Kidney (tissue), 13 donors: ENCODE measurements at regions not wholly inside any gene's neighbourhood (a gene's known extent, or its start where the extent isn't known, plus 50 kb on each side); places are given as distances from the start of the nearest gene placed in this dataset.

Experiments used
- DNase-seq, 5 donors: peaks; one replicate each; pipeline ENCODE4 v3.0.0-alpha.2; 2013 to 2020
- FAIRE-seq: peaks from 2 replicates; lab custom pipeline; 2012; peaks lifted over from hg19 to GRCh38; lab: Jason Lieb, UNC
- H3K27ac ChIP-seq, 2 donors: one replicate each; pipeline ENCODE4 v1.7.0; 2013; ENCODE audit warnings: low read depth in 2 of 2, low read length in 2 of 2, inconsistent platforms in 1 of 2
- H3K27me3 ChIP-seq: one replicate; pipeline ENCODE4 v1.7.1; 2013; ENCODE audit warnings: low read length, inconsistent platforms; ENCODE audit not compliant: control insufficient read depth, insufficient read depth
- H3K36me3 ChIP-seq, 3 donors: one replicate each; pipeline versions ENCODE4 v1.7.0 to v1.7.1; 2013; ENCODE audit warnings: low read length in 3 of 3, control low read depth in 1 of 3, inconsistent platforms in 1 of 3; ENCODE audit not compliant: insufficient read depth in 3 of 3, control insufficient read depth in 2 of 3
- H3K4me1 ChIP-seq, 3 donors: one replicate each; pipeline versions ENCODE4 v1.7.0 to v1.7.1; 2013; ENCODE audit warnings: low read length in 3 of 3, inconsistent platforms in 1 of 3, low read depth in 1 of 3; ENCODE audit not compliant: control insufficient read depth in 2 of 3, insufficient read depth in 2 of 3
- H3K4me3 ChIP-seq, 3 donors: one replicate each; pipeline versions ENCODE4 v1.7.0 to v1.8.1; 2013; ENCODE audit warnings: low read length in 3 of 3, control low read depth in 1 of 3, inconsistent platforms in 1 of 3
- H3K9ac ChIP-seq, 3 donors: one replicate each; pipeline versions ENCODE4 v1.7.0 to v1.7.1; 2013; ENCODE audit warnings: low read length in 3 of 3, control low read depth in 1 of 3, inconsistent platforms in 1 of 3
- H3K9me3 ChIP-seq, 3 donors: one replicate each; pipeline versions ENCODE4 v1.7.0 to v1.7.1; 2013; ENCODE audit warnings: low read length in 3 of 3, control low read depth in 1 of 3, inconsistent platforms in 1 of 3; ENCODE audit not compliant: control insufficient read depth in 2 of 3, insufficient read depth in 1 of 3
- intact Hi-C: fragments of 100-400 bp; cut with DNase I; formaldehyde crosslinking; loops from one replicate; pipeline ENCODE4 v1.11.1; 2022
- TF ChIP-seq, protein P1 (sequence below): IDR thresholded peaks from 3 replicates; pipeline ENCODE4 v1.5.1; 2012; ENCODE audit warnings: mild to moderate bottlenecking, moderate library complexity, borderline replicate concordance; ENCODE audit not compliant: insufficient read depth; ENCODE audit errors: extremely low read depth
- donor health status: control.
- donor health status: control.
- donor health status: control.
- donor health status: control.
- donor health status: control.
- donor health status: DM: yes; HTN: yes; CAD: no.
- donor health status: Normal renal cell carcinoma (clear cell type).

DNA sequence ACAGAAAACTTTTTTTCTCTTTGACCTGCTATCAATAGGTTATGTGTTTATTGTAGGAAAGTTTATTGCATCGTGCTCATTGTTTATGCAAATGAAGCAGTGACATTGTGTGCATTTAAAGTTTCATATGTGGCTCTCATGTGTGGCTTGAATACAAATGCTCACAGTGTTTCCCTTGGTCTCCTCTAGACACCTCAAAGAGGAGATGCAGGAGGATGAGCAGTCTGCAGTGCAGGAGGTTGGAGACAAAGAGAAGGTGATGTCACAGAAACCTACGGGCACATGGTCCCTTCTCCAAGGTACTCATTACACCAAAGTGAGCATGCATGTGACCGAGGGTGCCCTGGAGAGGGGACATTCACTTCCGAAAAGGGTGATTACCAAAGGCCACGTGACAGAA is 430.2 kb downstream of the INHBA start:
- intact Hi-C loops: no loop called here
- FAIRE-seq (no peak), DNase-seq (no peak)
- Histone ChIP-seq H3K36me3 (no peaks in the 10 kb centered on the region), H3K27me3 (no peaks in the 10 kb centered on the region), H3K4me3 (no peak overlapping the region), H3K9me3 (no peaks in the 10 kb centered on the region), H3K27ac (no peak overlapping the region), H3K4me1 (no peaks in the 10 kb centered on the region), H3K9ac (no peak overlapping the region)
- TF ChIP-seq, protein P1, sequence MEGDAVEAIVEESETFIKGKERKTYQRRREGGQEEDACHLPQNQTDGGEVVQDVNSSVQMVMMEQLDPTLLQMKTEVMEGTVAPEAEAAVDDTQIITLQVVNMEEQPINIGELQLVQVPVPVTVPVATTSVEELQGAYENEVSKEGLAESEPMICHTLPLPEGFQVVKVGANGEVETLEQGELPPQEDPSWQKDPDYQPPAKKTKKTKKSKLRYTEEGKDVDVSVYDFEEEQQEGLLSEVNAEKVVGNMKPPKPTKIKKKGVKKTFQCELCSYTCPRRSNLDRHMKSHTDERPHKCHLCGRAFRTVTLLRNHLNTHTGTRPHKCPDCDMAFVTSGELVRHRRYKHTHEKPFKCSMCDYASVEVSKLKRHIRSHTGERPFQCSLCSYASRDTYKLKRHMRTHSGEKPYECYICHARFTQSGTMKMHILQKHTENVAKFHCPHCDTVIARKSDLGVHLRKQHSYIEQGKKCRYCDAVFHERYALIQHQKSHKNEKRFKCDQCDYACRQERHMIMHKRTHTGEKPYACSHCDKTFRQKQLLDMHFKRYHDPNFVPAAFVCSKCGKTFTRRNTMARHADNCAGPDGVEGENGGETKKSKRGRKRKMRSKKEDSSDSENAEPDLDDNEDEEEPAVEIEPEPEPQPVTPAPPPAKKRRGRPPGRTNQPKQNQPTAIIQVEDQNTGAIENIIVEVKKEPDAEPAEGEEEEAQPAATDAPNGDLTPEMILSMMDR: no peak

DNA sequence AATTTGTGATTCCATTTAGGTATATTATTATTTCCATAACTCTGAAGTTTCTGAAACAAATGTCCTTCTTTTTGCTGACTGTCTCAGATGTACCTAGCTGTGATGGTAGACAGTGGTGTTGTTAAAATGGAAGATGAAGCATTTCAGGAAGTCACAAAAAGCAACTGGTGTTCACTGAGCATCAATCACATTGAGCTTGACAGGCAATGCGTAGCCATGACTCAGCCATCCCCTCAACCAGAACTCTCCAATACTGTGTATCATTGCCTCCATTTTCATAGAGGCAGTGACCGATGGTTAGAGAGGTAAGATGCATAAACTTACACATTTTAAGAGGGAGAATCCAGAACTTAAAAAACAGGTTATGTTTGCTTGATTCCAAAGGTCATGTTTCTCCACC is 434.0 kb downstream of the INHBA start:
- TF ChIP-seq, protein P1: no peak
- Histone ChIP-seq H3K27ac (no peak overlapping the region), H3K9ac (no peak overlapping the region), H3K36me3 (no peaks in the 10 kb centered on the region), H3K9me3 (no peaks in the 10 kb centered on the region), H3K4me1 (no peaks in the 10 kb centered on the region), H3K4me3 (no peak overlapping the region), H3K27me3 (no peaks in the 10 kb centered on the region)
- FAIRE-seq (no peak), DNase-seq (peak in 1 of 5 donors; percentile 7)
- intact Hi-C loops: no loop called here

DNA sequence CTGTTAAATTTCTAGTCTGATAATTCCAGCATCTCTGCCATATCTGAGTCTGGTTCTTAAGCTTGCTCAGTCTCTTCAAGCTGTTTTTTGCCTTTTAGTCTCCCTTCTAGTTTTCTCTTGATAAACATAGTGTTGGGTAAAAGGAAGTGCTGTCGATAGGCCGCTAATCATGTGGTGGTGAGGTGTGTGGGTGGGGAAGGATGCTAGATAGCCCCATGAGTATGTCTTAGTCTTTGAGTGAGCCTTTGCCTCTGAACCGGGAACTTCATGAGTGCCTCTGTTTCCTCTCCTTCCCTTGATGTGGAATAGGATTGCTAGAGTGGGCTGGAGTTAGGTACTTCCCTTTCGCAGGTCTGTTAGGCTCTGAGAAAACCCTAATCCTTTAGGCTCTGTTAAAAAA is 441.8 kb downstream of the INHBA start:
- DNase-seq (no peak), FAIRE-seq (no peak)
- Histone ChIP-seq H3K36me3 (no peaks in the 10 kb centered on the region), H3K4me3 (no peak overlapping the region), H3K27ac (no peak overlapping the region), H3K4me1 (no peaks in the 10 kb centered on the region), H3K9ac (no peak overlapping the region), H3K9me3 (no peaks in the 10 kb centered on the region), H3K27me3 (no peaks in the 10 kb centered on the region)
- intact Hi-C loops: no loop called here
- TF ChIP-seq, protein P1: no peak

DNA sequence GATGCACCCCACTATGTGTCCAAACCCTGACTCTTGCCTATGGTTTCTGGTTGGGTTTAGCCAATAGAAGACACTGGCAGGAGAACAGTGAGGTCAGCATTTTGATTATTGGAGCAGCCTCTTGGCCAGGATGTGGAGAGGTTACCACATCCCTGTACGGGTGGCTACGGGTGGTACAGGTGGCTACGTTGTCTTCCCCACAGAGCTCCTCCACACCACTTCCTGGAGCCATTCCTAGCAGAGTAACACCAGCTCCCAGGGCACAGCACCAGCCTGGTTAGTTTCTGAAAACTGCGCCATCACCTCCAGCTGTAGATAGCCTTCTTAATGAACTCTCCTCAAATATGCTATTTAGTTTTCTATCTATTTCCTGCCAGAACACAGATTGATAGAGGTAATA is 445.2 kb downstream of the INHBA start:
- H3K4me1 ChIP-seq: no peaks in the 10 kb centered on the region
- intact Hi-C loops: no loop called here
- H3K27ac ChIP-seq: no peak overlapping the region
- no peak for FAIRE-seq
- H3K4me3 ChIP-seq: no peak overlapping the region
- no peak overlapping the region for H3K9ac ChIP-seq
- no peaks in the 10 kb centered on the region for H3K36me3 ChIP-seq
- TF ChIP-seq, protein P1: no peak
- DNase-seq: no peak
- H3K27me3 ChIP-seq: no peaks in the 10 kb centered on the region
- H3K9me3 ChIP-seq: no peaks in the 10 kb centered on the region
